Mucosa of descending colon (tissue), 3 donors: ENCODE measurements at regions not wholly inside any gene's neighbourhood (a gene's known extent, or its start where the extent isn't known, plus 50 kb on each side); places are given as distances from the start of the nearest gene placed in this dataset.

Experiments used
- ATAC-seq: fragments of 200-7000 bp; cut with Tn5 transposase; one replicate; pipeline ENCODE4 v1.9.1; 2020; ENCODE audit warnings: mild to moderate bottlenecking, moderate library complexity
- DNase-seq, 3 donors: peaks; one replicate each; pipeline ENCODE4 v3.0.0-alpha.2; 2020
- H3K36me3 ChIP-seq: fragments of 200-600 bp; one replicate; pipeline ENCODE4 v1.8.0; 2021; ENCODE audit warnings: low read depth, mild to moderate bottlenecking
- H3K4me1 ChIP-seq: fragments of 200-600 bp; one replicate; pipeline ENCODE4 v1.8.0; 2021; ENCODE audit warnings: low read depth, mild to moderate bottlenecking
- H3K4me3 ChIP-seq: fragments of 200-600 bp; one replicate; pipeline ENCODE4 v1.8.0; 2021; ENCODE audit warnings: mild to moderate bottlenecking
- H3K9me3 ChIP-seq: fragments of 200-600 bp; one replicate; pipeline ENCODE4 v1.8.0; 2021; ENCODE audit warnings: mild to moderate bottlenecking
- CTCF ChIP-seq: fragments of 200-600 bp; IDR thresholded peaks from one replicate; pipeline ENCODE4 v1.8.0; 2022; ENCODE audit warnings: antibody characterized with exemption, mild to moderate bottlenecking
- intact Hi-C, 2 donors: fragments of 100-400 bp; cut with DNase I in 1 of 2; cut with micrococcal nuclease in 1 of 2; formaldehyde crosslinking; loops; one replicate each; pipeline versions ENCODE4 v1.11.0 to v1.11.1; 2022; cut with DNase I, micrococcal nuclease
- donor health status: DM: no; HTN: no; CAD: no; lungs with moderate emphysema.
- donor health status: DM: no; HTN: no; CAD: no.
- donor health status: DM: no; HTN: yes; CAD: no.

DNA sequence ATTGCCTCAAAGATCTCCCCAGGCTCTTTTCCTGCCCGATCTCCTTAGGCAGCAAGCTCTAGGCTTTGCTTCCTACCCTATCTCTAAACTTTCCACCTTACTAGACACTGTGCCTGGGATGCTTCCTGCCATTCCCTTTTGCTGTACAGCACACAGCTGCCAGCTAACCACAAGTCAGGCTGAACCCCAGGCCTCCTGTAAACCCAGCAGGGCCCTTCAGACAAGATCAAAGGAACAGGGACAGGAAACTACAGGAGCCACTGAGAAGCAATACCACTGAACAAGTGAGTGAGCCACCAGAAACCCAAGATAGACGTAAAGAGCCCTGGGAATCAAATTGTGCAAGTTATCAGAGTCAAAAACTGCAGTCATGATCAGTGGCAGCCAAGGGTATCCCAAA lies 180.7 kb downstream of the SUCLG1 start:
- intact Hi-C loops: no loop called here
- no peak for TF ChIP-seq CTCF
- H3K9me3 ChIP-seq: no peaks in the 10 kb centered on the region
- no peaks in the 10 kb centered on the region for H3K4me1 ChIP-seq
- ATAC-seq (no peak), DNase-seq (no peak)
- H3K36me3 ChIP-seq: no peaks in the 10 kb centered on the region
- H3K4me3 ChIP-seq: no peak overlapping the region

- intact Hi-C loops: no loop called here
- ATAC-seq: peak; percentile 91
- no peak overlapping the region for H3K4me3 ChIP-seq
Observed at GRCh38 chr2:84276590-84277255, 182.4 kb downstream of the SUCLG1 start.

DNA sequence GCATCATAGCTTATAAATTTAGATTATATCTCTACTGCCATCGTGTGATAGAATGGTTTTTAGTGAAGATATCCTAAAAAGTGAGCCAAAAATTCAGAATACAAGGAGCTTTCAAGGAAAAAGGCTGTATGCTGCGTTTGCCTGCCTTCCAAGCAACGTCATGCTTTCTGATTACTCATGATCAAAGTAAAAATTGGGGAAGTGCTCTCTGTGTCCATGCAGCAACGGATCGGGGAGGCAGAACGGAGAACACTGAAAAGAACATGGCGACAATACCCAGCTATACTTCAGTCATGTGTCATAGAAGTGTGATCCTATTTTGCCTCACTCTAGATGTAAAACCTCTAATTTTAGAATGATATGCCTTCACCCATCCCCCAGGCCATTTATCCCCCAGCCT lies 185.7 kb downstream of the SUCLG1 start:
- Histone ChIP-seq H3K9me3 (no peaks in the 10 kb centered on the region), H3K4me3 (no peak overlapping the region), H3K36me3 (no peaks in the 10 kb centered on the region), H3K4me1 (no peaks in the 10 kb centered on the region)
- ATAC-seq (no peak), DNase-seq (no peak)
- TF ChIP-seq CTCF: no peak
- intact Hi-C loops: no loop called here

More at GRCh38 chr2:84276590-84277255, 182.4 kb downstream of the SUCLG1 start:
- H3K9me3 ChIP-seq: no peaks in the 10 kb centered on the region
- DNase-seq: no peak
- TF ChIP-seq CTCF: no peak
- no peaks in the 10 kb centered on the region for H3K36me3 ChIP-seq
- no peaks in the 10 kb centered on the region for H3K4me1 ChIP-seq

DNA sequence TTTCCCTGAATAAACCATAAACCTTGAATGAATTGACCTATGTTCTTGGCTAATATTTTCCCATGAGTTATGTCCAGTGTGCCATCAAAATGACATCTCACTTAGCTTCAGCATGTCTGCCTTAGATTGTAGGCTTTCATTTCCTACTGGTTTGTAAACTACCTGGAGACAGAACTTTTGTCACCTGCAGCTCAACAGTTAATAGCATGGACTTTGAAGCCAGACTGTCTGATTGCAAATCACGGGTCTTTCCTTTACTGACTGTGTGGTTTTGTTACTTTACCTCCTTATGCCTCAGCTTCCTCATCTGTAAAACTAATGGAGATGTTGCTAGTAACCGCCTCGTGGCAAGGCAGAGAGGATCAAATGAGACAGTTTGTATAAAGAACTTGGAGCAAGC lies 187.1 kb downstream of the SUCLG1 start:
- intact Hi-C loops: no loop called here
- peak; percentile 54 for ATAC-seq
- no peak for TF ChIP-seq CTCF
- no peak for DNase-seq
- H3K4me3 ChIP-seq: no peak overlapping the region
- no peaks in the 10 kb centered on the region for H3K4me1 ChIP-seq
- no peaks in the 10 kb centered on the region for H3K36me3 ChIP-seq
- no peaks in the 10 kb centered on the region for H3K9me3 ChIP-seq

- TF ChIP-seq CTCF: no peak
- Histone ChIP-seq H3K36me3 (no peaks in the 10 kb centered on the region), H3K4me3 (no peak overlapping the region), H3K9me3 (no peaks in the 10 kb centered on the region), H3K4me1 (no peaks in the 10 kb centered on the region)
- intact Hi-C loops: no loop called here
- DNase-seq (no peak), ATAC-seq (no peak)
Observed at GRCh38 chr2:84257831-84258230, 201.2 kb downstream of the SUCLG1 start.
